Endothelial cell (in vitro differentiated cells): ENCODE measurements at regions not wholly inside any gene's neighbourhood (a gene's known extent, or its start where the extent isn't known, plus 50 kb on each side); places are given as distances from the start of the nearest gene placed in this dataset.

Experiments used
- DNase-seq: peaks from one replicate; pipeline ENCODE4 v3.0.0; 2021; ENCODE audit warnings: low spot score
- H3K27ac Mint-ChIP-seq: one replicate; pipeline ENCODE4 v1.8.0; 2021; ENCODE audit warnings: mixed read lengths, inconsistent platforms; ENCODE audit not compliant: unreplicated experiment
- H3K27me3 Mint-ChIP-seq: one replicate; pipeline ENCODE4 v1.8.0; 2021; ENCODE audit warnings: mild to moderate bottlenecking, moderate library complexity, mixed read lengths, inconsistent platforms; ENCODE audit not compliant: unreplicated experiment
- H3K36me3 Mint-ChIP-seq: one replicate; pipeline ENCODE4 v1.8.0; 2021; ENCODE audit warnings: mild to moderate bottlenecking, low read depth, mixed read lengths, inconsistent platforms; ENCODE audit not compliant: unreplicated experiment
- H3K4me1 Mint-ChIP-seq: one replicate; pipeline ENCODE4 v1.8.0; 2021; ENCODE audit warnings: mild to moderate bottlenecking, mixed read lengths, inconsistent platforms; ENCODE audit not compliant: unreplicated experiment
- H3K4me3 Mint-ChIP-seq: one replicate; pipeline ENCODE4 v1.8.0; 2021; ENCODE audit warnings: mild to moderate bottlenecking, mixed read lengths, inconsistent platforms; ENCODE audit not compliant: unreplicated experiment
- H3K9me3 Mint-ChIP-seq: one replicate; pipeline ENCODE4 v1.8.0; 2021; ENCODE audit warnings: mixed read lengths, inconsistent platforms; ENCODE audit not compliant: unreplicated experiment
- CTCF ChIP-seq: fragments of 200-600 bp; sonication (generic); IDR thresholded peaks from one replicate; pipeline ENCODE4 v1.5.0; 2021; ENCODE audit warnings: antibody characterized with exemption; ENCODE audit not compliant: unreplicated experiment

DNA sequence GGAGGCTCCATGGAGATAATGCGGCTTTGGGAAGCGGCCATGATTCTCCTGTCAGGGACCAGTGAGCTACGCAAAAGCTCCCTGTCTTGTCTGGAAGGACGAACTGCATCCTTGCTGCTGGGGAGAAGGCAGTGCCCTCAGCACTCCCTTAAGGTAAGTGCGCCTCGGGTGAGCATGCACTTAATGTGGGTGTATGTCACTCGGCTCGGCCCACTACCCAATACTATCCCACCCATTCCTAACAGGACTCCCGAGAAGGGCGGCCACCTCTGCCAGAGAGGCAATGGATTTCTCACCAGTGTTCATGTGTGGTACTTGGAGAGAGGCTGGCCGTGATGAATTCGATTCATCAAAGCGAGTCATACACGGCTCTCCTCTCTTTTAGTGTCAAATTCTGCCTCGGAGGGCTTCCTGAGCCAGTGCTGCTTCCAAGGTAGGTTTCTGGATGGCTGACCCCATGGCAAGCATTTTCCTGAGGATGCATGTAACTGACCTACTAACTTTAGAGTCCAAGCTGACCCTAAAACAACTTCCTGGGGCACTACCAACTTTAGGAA is 151.7 kb upstream of the RTL1 start:
- no peak overlapping the region for H3K27ac Mint-ChIP-seq
- TF ChIP-seq CTCF = no peak
- no peaks in the 10 kb centered on the region for H3K4me1 Mint-ChIP-seq
- peaks cover 2% of the 10 kb centered on the region for H3K27me3 Mint-ChIP-seq
- no peaks in the 10 kb centered on the region for H3K9me3 Mint-ChIP-seq
- DNase-seq = no peak
- no peak overlapping the region for H3K4me3 Mint-ChIP-seq
- H3K36me3 Mint-ChIP-seq = no peaks in the 10 kb centered on the region

DNA sequence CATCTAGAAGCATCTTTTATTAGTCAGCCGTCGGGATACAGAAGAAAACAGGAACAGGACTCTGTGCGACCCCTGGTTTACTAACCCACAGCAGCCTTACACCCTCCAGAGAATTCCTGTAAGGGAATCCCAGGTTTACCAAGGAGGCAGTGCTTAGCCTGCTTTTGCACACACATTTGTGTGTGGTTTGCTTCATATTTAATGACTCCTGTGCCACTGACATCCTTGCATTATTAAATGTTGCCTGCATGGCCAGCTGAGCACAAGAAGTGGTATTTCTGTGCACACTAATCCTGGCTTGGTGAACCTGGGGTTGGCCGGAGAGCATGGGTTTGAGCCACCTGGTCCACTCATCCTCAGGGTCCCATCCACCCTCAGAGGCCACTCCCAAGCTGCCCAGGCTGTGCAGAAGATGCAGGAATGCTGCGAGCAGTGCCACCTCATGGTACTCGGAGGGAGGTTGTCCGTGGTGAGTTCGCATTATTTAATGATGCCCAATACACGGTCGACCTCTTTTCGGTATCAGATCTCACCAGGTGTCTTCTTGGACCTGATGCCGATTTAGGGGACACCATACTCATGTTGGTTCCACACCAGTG is 152.4 kb upstream of the RTL1 start:
- no peak for TF ChIP-seq CTCF
- no peak overlapping the region for H3K27ac Mint-ChIP-seq
- no peak for DNase-seq
- H3K9me3 Mint-ChIP-seq = no peaks in the 10 kb centered on the region
- peaks cover 2% of the 10 kb centered on the region for H3K27me3 Mint-ChIP-seq
- H3K4me1 Mint-ChIP-seq = no peaks in the 10 kb centered on the region
- H3K36me3 Mint-ChIP-seq = no peaks in the 10 kb centered on the region
- no peak overlapping the region for H3K4me3 Mint-ChIP-seq

DNA sequence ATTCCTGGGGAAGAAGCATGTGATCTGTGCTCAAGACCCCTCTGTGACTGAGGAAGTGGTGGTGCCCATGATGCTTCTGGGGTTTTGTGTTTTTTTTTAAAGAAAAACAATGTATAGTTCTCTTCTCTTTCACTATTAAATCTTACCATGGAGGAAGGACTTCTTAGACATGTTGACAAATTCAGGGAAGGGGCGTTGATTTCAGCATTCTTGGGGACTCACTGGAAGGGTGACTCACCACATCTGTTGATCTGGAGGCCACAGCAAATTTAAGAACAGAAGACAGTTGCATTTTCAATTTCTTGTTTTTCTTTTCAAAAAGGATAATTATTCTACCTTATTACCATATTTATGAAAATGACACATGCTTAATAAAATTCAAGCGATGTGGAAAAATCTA is 152.9 kb upstream of the RTL1 start:
- no peaks in the 10 kb centered on the region for H3K36me3 Mint-ChIP-seq
- no peak for TF ChIP-seq CTCF
- peaks cover 2% of the 10 kb centered on the region for H3K27me3 Mint-ChIP-seq
- H3K4me1 Mint-ChIP-seq = no peaks in the 10 kb centered on the region
- H3K9me3 Mint-ChIP-seq = no peaks in the 10 kb centered on the region
- no peak overlapping the region for H3K4me3 Mint-ChIP-seq
- DNase-seq = no peak
- no peak overlapping the region for H3K27ac Mint-ChIP-seq

GRCh38 chr14:101057394-101057793 is 153.9 kb upstream of the RTL1 start:
- H3K9me3 Mint-ChIP-seq = no peaks in the 10 kb centered on the region
- H3K4me3 Mint-ChIP-seq = no peak overlapping the region
- no peak for DNase-seq
- no peaks in the 10 kb centered on the region for H3K4me1 Mint-ChIP-seq
- peaks cover 2% of the 10 kb centered on the region for H3K27me3 Mint-ChIP-seq
- H3K27ac Mint-ChIP-seq = no peak overlapping the region
- H3K36me3 Mint-ChIP-seq = no peaks in the 10 kb centered on the region
- no peak for TF ChIP-seq CTCF

DNA sequence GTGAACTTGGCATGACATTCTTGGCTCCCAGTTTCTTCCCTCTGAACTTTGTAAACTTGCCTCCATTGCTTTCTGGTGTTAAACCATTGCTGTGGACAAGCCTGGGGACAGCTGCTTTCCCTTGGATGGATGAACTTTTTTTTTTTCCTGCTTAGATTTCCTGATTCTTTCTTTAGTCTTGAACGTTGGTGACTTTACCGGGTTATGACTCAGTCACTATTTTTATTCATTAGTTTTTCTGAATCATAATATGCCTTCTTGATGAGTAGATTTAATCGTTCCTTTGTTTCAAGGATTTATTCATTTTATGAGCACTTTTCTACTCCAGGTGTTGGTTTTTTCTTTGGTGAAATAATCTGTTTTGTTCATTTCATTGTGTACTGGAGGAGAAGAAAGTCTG is 155.0 kb upstream of the RTL1 start:
- Mint-ChIP-seq H3K9me3 (no peaks in the 10 kb centered on the region), H3K27ac (no peak overlapping the region), H3K27me3 (no peaks in the 10 kb centered on the region), H3K4me1 (no peaks in the 10 kb centered on the region), H3K36me3 (no peaks in the 10 kb centered on the region), H3K4me3 (no peak overlapping the region)
- DNase-seq = no peak
- no peak for TF ChIP-seq CTCF
